ENCODE measurements at regions not wholly inside any gene's neighbourhood (a gene's known extent, or its start where the extent isn't known, plus 50 kb on each side); places are given as distances from the start of the nearest gene placed in this dataset.

DNA sequence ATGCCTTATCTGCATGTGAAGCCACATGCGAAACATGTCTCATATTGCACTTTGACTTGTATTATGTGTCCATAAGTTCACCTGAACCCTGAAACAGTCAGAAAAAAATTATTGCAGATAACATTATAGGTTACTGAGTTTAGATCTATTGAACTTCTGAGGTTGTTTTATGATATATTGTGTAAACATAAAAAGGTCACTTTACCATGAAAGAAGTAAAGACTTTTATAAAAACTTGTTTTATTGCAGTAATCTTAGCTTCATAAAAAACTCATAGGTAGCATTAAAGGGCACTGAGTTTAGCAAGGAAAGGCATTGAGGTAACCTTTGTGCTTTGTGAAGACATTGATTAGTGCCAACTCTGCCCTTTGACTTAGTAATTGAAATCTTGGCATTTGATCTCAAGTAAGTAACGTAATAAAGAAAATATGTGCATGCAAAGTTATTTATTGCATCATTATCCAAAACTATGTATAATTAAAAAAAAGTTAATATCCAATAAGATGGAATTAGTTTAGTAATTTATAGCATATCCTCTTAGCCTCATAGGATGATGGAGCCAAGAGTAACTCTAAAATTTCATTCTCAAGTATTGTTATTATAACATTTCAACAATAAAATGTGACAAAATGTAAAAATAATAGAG, 313.3 kb upstream of the ATP2B1 start:
- no peak for DNase-seq

GRCh38 chr12:90020881-90021280, 312.2 kb upstream of the ATP2B1 start:
- DNase-seq = no peak

- DNase-seq = no peak
These were observed 311.8 kb upstream of the ATP2B1 start for GRCh38 chr12:90020436-90020835.

DNA sequence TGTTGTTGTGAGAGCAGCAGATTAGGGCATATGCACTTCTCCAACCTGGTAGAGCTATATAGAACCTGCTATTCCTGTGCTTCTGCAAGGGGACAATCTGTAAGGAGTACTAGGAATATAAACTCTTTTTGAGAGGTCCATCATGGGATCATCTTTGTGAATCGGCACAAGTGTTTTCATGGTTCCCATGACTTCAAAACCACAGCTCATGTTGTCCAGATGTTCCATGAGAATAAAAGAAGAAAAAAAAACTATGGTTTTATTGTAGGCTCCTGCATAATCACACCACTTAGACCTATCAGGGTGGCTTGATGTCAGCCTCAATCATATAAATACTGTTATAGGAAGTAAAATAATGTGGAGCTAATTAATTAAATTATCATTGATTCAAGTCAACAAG, 311.4 kb upstream of the ATP2B1 start:
- no peak for DNase-seq

- no peak for DNase-seq
These were observed 308.7 kb upstream of the ATP2B1 start for GRCh38 chr12:90017316-90017715.

GRCh38 chr12:90015228-90015627, 306.6 kb upstream of the ATP2B1 start:
- DNase-seq = no peak

DNA sequence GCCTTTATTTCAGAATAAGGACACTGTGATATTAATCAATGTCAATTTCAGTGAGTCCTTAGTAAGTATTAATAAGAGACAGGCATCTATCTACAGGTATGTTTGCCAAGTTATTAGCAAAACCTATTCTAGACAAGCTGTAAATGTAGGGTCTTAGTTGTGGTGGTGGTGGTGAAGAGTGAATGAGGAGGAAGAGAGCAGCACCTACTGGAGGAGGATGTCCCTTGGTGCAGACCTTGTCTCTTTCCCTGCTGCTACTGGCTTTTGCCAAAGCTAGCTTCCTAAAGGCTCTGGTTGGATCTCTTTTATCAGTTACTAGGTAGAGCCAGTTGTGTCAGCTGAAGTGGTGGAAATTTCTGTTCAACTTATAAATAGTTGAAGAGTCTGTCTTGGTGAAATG, 304.8 kb upstream of the ATP2B1 start:
- no peak for DNase-seq

- no peak for DNase-seq
These were observed 301.5 kb upstream of the ATP2B1 start for GRCh38 chr12:90010089-90010488.

- DNase-seq = no peak
These were observed 299.6 kb upstream of the ATP2B1 start for GRCh38 chr12:90008277-90008676.

DNA sequence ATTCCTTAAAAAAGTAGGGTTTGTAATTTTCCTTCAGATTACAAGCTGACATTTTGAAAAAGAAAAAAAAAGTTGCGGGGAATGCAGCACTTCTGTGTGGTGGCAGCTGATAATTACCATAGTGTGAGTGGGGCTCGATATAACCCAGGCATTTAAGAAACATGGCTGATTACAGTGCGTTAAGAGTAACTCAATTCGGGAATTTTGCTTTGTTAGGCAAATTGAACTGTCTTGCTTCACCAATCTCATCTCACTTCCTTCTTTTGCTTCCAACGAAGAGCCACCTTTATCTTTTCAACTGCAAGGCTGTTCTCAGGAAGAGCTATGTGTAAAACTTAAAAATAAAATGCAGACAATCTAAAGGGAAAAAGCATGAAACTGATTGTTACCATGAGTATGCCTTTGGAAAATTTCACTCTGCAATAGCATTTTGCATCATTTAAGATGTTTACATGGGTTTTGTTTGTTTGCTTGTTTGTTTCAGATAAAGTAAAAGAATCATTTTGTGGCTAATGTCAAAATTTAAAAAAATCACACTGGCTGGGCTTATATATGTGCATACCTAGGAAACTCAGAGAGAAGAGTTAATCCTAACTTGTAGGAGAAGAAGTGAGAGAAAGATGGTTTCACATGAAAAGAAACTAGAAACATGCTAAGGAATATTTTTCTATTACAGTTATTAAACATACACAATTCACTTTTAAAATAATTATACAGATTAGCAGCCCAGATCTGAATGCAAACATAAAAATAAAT, 295.9 kb upstream of the ATP2B1 start:
- no peak for DNase-seq

DNA sequence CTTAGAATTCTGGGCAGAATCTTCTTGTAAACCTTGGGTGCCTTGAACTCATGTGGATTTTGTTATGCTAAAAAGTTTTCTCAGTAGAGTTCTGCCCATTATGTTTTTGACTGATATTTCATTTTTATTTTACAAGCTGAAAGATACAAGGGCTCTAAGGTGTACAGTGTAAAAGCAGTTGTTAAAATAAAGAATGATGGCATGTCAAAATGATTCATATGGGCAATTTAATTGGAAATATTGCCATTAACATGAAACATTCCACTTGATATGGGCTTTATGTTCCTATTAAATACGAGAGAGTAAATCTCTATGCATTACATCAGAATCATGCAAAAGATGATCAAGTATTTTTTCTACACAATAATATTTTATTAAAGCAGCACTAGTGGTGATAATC, 295.1 kb upstream of the ATP2B1 start:
- no peak for DNase-seq

DNA sequence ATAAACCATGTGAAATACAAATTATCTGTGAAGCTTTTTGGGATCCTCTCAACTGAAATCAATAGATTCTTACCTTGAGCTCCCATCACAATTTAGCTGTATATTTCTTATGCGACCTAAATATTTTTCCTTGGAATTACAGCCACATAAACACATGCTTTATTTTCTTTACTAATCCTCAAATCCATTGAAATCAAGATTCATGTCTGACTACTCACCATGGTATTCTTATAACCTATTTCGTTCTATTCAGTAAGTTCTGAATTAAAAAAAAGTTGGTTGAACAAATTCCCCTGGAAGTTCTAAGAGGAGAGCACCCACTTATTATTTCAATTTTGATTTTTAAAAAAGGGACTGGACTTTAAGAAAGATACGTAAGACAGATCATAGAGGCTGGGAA, 292.1 kb upstream of the ATP2B1 start:
- no peak for DNase-seq

GRCh38 chr12:89999699-90000505, 291.3 kb upstream of the ATP2B1 start:
- no peak for DNase-seq

- DNase-seq = no peak
These were observed 287.2 kb upstream of the ATP2B1 start for GRCh38 chr12:89995870-89996269.

DNA sequence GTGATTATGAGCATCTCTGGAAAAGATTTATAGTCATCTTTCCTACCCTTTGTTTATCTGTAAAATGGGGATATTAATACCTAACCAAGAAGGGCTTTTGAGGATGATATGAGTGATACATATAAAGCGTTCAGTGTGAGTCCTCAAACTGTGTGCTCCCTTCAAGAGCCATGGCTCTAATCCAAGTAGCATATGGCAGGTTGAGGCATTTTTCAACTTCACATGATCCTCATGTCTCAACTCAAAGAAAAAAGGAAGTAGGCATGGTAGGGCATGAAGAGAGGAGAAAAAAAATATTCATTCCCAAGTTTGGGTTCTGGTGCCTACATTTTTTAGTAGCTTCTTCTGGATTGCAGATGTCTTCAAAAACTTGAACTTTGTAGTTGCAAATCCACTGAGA, 286.3 kb upstream of the ATP2B1 start:
- no peak for DNase-seq

- DNase-seq = no peak
These were observed 285.0 kb upstream of the ATP2B1 start for GRCh38 chr12:89993632-89994031.

DNA sequence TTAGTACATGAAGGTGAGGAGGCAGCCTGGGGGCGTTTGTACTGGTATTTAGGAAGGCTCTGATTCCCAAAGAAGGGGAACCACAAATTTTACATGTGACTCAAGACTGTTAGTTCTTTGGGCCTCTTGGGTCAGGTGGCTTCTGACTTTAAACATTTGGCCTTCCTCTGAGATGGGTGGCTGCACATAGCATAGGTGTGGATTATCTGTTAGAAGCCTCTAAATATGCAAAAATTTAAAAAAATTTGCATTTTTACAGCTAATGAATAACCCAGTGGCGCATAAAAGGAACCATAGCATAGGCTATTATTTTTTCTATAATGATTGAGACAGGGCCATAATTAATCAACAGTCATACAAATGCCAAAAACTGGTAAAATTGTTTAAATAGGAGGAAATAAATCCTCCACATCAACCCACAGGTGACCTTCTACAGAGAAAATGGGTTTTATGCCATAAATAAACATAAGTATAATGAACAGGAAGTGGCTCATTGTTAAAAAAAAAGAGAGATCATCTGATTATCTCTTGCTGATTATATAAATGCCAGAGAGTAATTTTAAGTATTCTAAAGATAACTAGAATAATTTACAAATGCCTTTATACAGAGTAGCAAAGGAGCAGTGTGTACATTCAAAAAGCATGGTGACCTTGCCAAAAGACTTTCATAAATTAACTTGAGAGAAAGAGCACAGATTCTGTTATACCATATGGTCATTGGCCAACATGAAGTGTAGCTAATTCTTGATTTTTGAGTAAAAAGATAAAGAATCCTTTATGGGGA, 284.2 kb upstream of the ATP2B1 start:
- no peak for DNase-seq

DNA sequence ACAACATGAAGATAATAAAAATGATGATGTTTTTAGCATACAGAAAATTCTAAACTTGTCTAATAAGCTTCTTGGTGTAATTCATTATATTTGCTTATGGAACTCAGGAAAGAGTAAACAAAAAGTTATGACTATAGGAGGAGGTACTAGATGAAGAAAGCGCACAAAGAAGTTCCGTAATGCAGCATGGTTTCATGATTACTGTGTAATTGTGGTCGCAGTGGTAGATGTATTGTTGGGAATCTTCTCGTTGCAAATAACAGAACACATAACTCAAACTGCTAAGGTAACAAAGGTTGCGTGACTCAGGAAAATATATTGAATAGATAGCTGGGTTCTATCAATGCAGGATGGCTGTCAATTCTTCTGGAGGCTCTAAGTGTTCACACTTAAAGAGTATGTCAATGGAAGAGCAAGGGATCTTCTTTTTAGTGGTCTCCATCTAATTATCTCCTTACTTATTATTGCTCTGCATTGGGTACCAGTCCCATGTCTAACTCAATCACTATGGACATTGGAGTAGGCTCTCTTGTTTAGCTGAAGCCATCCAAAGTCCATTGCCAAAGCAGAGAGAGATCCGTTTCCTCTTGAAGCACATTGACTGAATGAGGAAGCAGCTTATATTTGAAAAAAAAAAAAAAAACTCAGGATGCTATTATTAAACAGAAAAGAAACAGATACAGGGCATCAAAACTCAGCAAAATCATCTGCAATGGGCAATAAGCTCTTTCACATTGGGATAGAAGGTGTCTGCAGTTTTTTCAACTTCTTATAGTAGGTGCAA, 283.4 kb upstream of the ATP2B1 start:
- DNase-seq = no peak

- DNase-seq = no peak
These were observed 279.7 kb upstream of the ATP2B1 start for GRCh38 chr12:89988188-89988915.

DNA sequence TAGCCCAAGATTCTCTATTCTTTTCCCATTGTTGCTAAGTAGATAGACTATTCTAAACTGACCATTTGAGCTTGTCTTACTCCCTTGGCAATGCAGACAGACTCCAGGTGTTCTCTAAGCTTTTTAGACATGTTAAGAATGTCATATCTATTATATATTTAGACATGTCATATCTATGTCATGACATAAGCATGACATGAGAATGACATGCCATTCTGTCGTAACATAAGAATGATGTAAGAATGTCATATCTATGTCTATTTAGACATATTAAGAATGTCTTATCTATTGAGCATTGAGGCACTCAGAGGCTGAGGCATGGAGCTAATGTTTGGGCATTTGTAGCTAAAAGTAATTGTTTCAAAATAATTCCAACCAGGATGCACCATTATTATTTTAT, 277.3 kb upstream of the ATP2B1 start:
- DNase-seq = no peak

DNA sequence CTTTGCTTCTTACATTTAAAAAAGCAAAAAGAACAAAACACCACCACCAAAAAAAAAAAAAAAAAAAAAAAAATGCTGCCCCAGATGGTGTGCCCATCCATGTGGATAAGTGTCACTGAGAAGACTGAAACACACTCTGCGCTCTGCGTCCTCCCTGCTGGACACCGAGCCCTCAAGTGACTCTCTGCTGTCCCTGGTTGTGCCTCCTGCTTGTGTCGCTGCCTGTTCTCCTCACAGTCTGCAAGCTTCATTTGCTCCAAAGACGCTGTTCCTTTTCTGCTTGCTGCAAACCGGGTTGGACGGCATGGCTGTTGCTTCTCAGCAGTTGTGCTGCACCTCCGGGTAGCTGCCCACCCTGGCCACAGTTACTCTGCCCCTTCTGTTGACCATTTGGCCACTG, 276.2 kb upstream of the ATP2B1 start:
- no peak for DNase-seq

DNA sequence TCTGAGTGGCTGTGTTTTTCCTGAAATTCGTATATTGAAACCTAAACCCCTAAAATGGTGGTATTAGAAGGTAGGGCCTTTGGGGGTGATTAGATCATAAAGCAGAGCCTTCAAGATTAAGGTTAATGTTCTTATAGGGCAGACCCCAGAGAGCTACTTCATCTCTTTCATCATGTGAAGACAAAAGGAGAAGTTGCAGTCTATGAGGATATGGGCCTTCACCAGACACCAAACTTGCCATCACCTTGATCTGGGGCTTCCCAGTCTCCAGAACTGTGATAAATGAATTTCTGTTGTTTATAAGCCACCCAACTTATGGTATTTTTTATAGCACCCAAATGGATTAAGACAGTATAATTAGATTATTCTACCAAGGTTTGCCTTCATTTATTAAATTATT, 275.0 kb upstream of the ATP2B1 start:
- DNase-seq = no peak

Measured in GOT3 (cell line).